GM21825 (cell line): ENCODE measurements at regions not wholly inside any gene's neighbourhood (a gene's known extent, or its start where the extent isn't known, plus 50 kb on each side); places are given as distances from the start of the nearest gene placed in this dataset.
"Not testable (repeated sequence)": the region's sequence is repeated elsewhere in the genome, so short reads cannot be mapped to it uniquely, and the experiment has no call there.

Experiments used
- ATAC-seq: cut with Tn5 transposase; IDR thresholded peaks from one replicate; pipeline ENCODE4 v1.9.1; 2021; ENCODE audit warnings: mild to moderate bottlenecking, moderate library complexity; ENCODE audit not compliant: unreplicated experiment

GRCh38 chr20:60782959-60783625, 469.0 kb upstream of the CDH4 start:
- ATAC-seq, result no peak

- no peak for ATAC-seq
Measured at GRCh38 chr20:60785301-60785700, 466.8 kb upstream of the CDH4 start.

- no peak for ATAC-seq
Measured at GRCh38 chr20:60785785-60786184, 466.3 kb upstream of the CDH4 start.

- no peak for ATAC-seq
Measured at GRCh38 chr20:60786686-60787217, 465.3 kb upstream of the CDH4 start.

- no peak for ATAC-seq
Measured at GRCh38 chr20:60787276-60787675, 464.8 kb upstream of the CDH4 start.

GRCh38 chr20:60788070-60788469, 464.0 kb upstream of the CDH4 start:
- no peak for ATAC-seq

- no peak for ATAC-seq
Measured at GRCh38 chr20:60789399-60789798, 462.7 kb upstream of the CDH4 start.

GRCh38 chr20:60790339-60790738, 461.7 kb upstream of the CDH4 start:
- ATAC-seq, result not testable (repeated sequence)

- no peak for ATAC-seq
Measured at GRCh38 chr20:60791823-60792222, 460.2 kb upstream of the CDH4 start.

- ATAC-seq, result no peak
Measured at GRCh38 chr20:60792941-60793340, 459.1 kb upstream of the CDH4 start.

- no peak for ATAC-seq
Measured at GRCh38 chr20:60794674-60795073, 457.4 kb upstream of the CDH4 start.

GRCh38 chr20:60795651-60796050, 456.4 kb upstream of the CDH4 start:
- ATAC-seq, result no peak

- no peak for ATAC-seq
Measured at GRCh38 chr20:60800185-60800584, 451.9 kb upstream of the CDH4 start.

GRCh38 chr20:60802676-60803075, 449.4 kb upstream of the CDH4 start:
- no peak for ATAC-seq

GRCh38 chr20:60803335-60804055, 448.6 kb upstream of the CDH4 start:
- ATAC-seq, result no peak

- ATAC-seq, result no peak
Measured at GRCh38 chr20:60804240-60804917, 447.7 kb upstream of the CDH4 start.

- ATAC-seq, result no peak
Measured at GRCh38 chr20:60804918-60805630, 447.0 kb upstream of the CDH4 start.

GRCh38 chr20:60806354-60806753, 445.7 kb upstream of the CDH4 start:
- ATAC-seq, result no peak

GRCh38 chr20:60806824-60807223, 445.2 kb upstream of the CDH4 start:
- ATAC-seq, result no peak

- no peak for ATAC-seq
Measured at GRCh38 chr20:60808003-60808672, 443.9 kb upstream of the CDH4 start.

- no peak for ATAC-seq
Measured at GRCh38 chr20:60808701-60809100, 443.4 kb upstream of the CDH4 start.
